WTC11 (cell line): ENCODE measurements at regions not wholly inside any gene's neighbourhood (a gene's known extent, or its start where the extent isn't known, plus 50 kb on each side); places are given as distances from the start of the nearest gene placed in this dataset.

ENCODE experiments used
- ATAC-seq: fragments of 200-7000 bp; cut with Tn5 transposase; 2 replicates; pipeline ENCODE4 v1.10.0; 2021; ENCODE audit warnings: mild to moderate bottlenecking, moderate library complexity
- CTCF ChIA-PET: fragments of 300-600 bp; sonication (Branson Sonifier 250); formaldehyde crosslinking; loops from one replicate; lab custom pipeline; 2021; ENCODE audit warnings: antibody characterized with exemption; lab: Charles Lee
- POLR2A ChIA-PET: fragments of 350-600 bp; sonication (Branson Sonifier 250); formaldehyde crosslinking; loops from one replicate; lab custom pipeline; 2021; ENCODE audit warnings: antibody characterized with exemption; lab: Charles Lee
- DNase-seq: peaks from one replicate; pipeline ENCODE4 v3.0.0; 2021; ENCODE audit warnings: low spot score
- H3K27ac Mint-ChIP-seq: 2 replicates; pipeline ENCODE4 v1.8.0; 2021; ENCODE audit warnings: mixed read lengths
- H3K27me3 Mint-ChIP-seq: 2 replicates; pipeline ENCODE4 v1.8.0; 2021; ENCODE audit warnings: low read depth, mild to moderate bottlenecking, moderate library complexity, mixed read lengths
- H3K36me3 Mint-ChIP-seq: 2 replicates; pipeline ENCODE4 v1.8.0; 2021; ENCODE audit warnings: mixed read lengths
- H3K4me1 Mint-ChIP-seq: 2 replicates; pipeline ENCODE4 v1.8.0; 2022; ENCODE audit warnings: mixed read lengths
- H3K4me3 Mint-ChIP-seq: 2 replicates; pipeline ENCODE4 v1.8.0; 2021; ENCODE audit warnings: mild to moderate bottlenecking, moderate library complexity, mixed read lengths
- H3K9me3 Mint-ChIP-seq: 2 replicates; pipeline ENCODE4 v1.8.0; 2021; ENCODE audit warnings: mixed read lengths
- ARID4B ChIP-seq: sonication (generic); formaldehyde crosslinking; IDR thresholded peaks from 2 replicates; pipeline ENCODE4 v1.8.0; 2023; ENCODE audit warnings: missing genetic modification reagents, mild to moderate bottlenecking, borderline replicate concordance
- CBFB ChIP-seq: sonication (generic); formaldehyde crosslinking; IDR thresholded peaks from 2 replicates; pipeline ENCODE4 v1.8.1; 2022; ENCODE audit warnings: mild to moderate bottlenecking, low read depth, missing genetic modification reagents
- CREM ChIP-seq: sonication (generic); formaldehyde crosslinking; IDR thresholded peaks from 2 replicates; pipeline ENCODE4 v1.8.1; 2022; ENCODE audit warnings: mild to moderate bottlenecking, missing genetic modification reagents, moderate library complexity
- E2F5 ChIP-seq: sonication (generic); formaldehyde crosslinking; IDR thresholded peaks from 2 replicates; pipeline ENCODE4 v1.8.1; 2022; ENCODE audit warnings: mild to moderate bottlenecking, moderate library complexity, missing genetic modification reagents
- ELF4 ChIP-seq: sonication (generic); formaldehyde crosslinking; IDR thresholded peaks from 2 replicates; pipeline ENCODE4 v1.8.1; 2022; ENCODE audit warnings: low read depth, mild to moderate bottlenecking, moderate library complexity, missing genetic modification reagents
- ETV6 ChIP-seq: sonication (generic); formaldehyde crosslinking; IDR thresholded peaks from 2 replicates; pipeline ENCODE4 v1.8.1; 2022; ENCODE audit warnings: mild to moderate bottlenecking, missing genetic modification reagents
- GABPB1 ChIP-seq: sonication (generic); formaldehyde crosslinking; IDR thresholded peaks from 2 replicates; pipeline ENCODE4 v1.8.1; 2023; ENCODE audit warnings: mild to moderate bottlenecking, missing genetic modification reagents
- HMGA2 ChIP-seq: fragments of 250-450 bp; sonication (Bioruptor Pico); IDR thresholded peaks from 2 replicates; pipeline ENCODE4 v1.4.0; 2021; ENCODE audit warnings: mild to moderate bottlenecking, moderate library complexity
- KAT7 ChIP-seq: sonication (generic); formaldehyde crosslinking; IDR thresholded peaks from 2 replicates; pipeline ENCODE4 v1.8.1; 2023; ENCODE audit warnings: missing genetic modification reagents, mild to moderate bottlenecking, borderline replicate concordance
- NFE2L1 ChIP-seq: sonication (generic); formaldehyde crosslinking; IDR thresholded peaks from 2 replicates; pipeline ENCODE4 v1.8.1; 2023; ENCODE audit warnings: missing genetic modification reagents
- NFYB ChIP-seq: sonication (generic); formaldehyde crosslinking; conservative IDR thresholded peaks from 2 replicates; pipeline ENCODE4 v1.8.0; 2022; ENCODE audit warnings: low read depth, missing genetic modification reagents
- NR3C1 ChIP-seq: sonication (generic); formaldehyde crosslinking; conservative IDR thresholded peaks from 2 replicates; pipeline ENCODE4 v1.8.1; 2023; ENCODE audit warnings: low read depth, mild to moderate bottlenecking, missing genetic modification reagents
- TP53 ChIP-seq: sonication (generic); formaldehyde crosslinking; IDR thresholded peaks from 2 replicates; pipeline ENCODE4 v1.8.1; 2023; ENCODE audit warnings: mild to moderate bottlenecking, missing genetic modification reagents
- USF1 ChIP-seq: sonication (generic); formaldehyde crosslinking; IDR thresholded peaks from 2 replicates; pipeline ENCODE4 v1.8.0; 2022; ENCODE audit warnings: mild to moderate bottlenecking, missing genetic modification reagents
- ZNF121 ChIP-seq: sonication (generic); formaldehyde crosslinking; IDR thresholded peaks from 2 replicates; pipeline ENCODE4 v1.8.0; 2023; ENCODE audit warnings: missing genetic modification reagents
- ZNF232 ChIP-seq: sonication (generic); formaldehyde crosslinking; IDR thresholded peaks from 2 replicates; pipeline ENCODE4 v1.8.0; 2022; ENCODE audit warnings: mild to moderate bottlenecking, missing genetic modification reagents
- ZNF317 ChIP-seq: sonication (generic); formaldehyde crosslinking; IDR thresholded peaks from 2 replicates; pipeline ENCODE4 v1.8.1; 2023; ENCODE audit warnings: low read depth, mild to moderate bottlenecking, moderate library complexity, missing genetic modification reagents, borderline replicate concordance
- ZNF416 ChIP-seq: fragments of 250-450 bp; sonication (Bioruptor Pico); IDR thresholded peaks from 2 replicates; pipeline ENCODE4 v1.9.0; 2021; ENCODE audit warnings: mild to moderate bottlenecking, inconsistent platforms

GRCh38 chr3:72535772-72536171, 312.5 kb downstream of the SHQ1 start (continued):
- no peak for TF ChIP-seq ZNF416 (CRISPR knock-in tag)
- TF ChIP-seq ARID4B (CRISPR knock-in tag): no peak
- no peak for TF ChIP-seq USF1 (CRISPR knock-in tag)

GRCh38 chr3:72533591-72534473, 314.4 kb downstream of the SHQ1 start:
- TF ChIP-seq HMGA2 (CRISPR knock-in tag): no peak
- no peak for TF ChIP-seq ELF4 (CRISPR knock-in tag)
- TF ChIP-seq TP53 (CRISPR knock-in tag): no peak
- Mint-ChIP-seq H3K9me3 (peaks cover 15% of the 10 kb centered on the region), H3K27ac (no peak overlapping the region), H3K36me3 (no peaks in the 10 kb centered on the region), H3K27me3 (peaks cover 12% of the 10 kb centered on the region), H3K4me1 (peaks cover 25% of the 10 kb centered on the region), H3K4me3 (no peak overlapping the region)
- CTCF ChIA-PET: interaction anchor here (1.3 kb wide), 1 partner anchor 14 kb away, joined by 3 read pairs; no protein-coding TSS in a partner anchor
- DNase-seq (no peak), ATAC-seq (no peak)
- POLR2A ChIA-PET: no interaction called here

- TF ChIP-seq GABPB1 (CRISPR knock-in tag): no peak
- no peak for TF ChIP-seq NFE2L1 (CRISPR knock-in tag)
- no peaks in the 10 kb centered on the region for H3K36me3 Mint-ChIP-seq
- H3K27me3 Mint-ChIP-seq: peaks cover 12% of the 10 kb centered on the region
- no peak overlapping the region for H3K27ac Mint-ChIP-seq
- ChIA-PET POLR2A (no interaction called here), CTCF (no interaction called here)
- DNase-seq (no peak), ATAC-seq (no peak)
- no peak overlapping the region for H3K4me3 Mint-ChIP-seq
- peaks cover 11% of the 10 kb centered on the region for H3K9me3 Mint-ChIP-seq
- peaks cover 9% of the 10 kb centered on the region for H3K4me1 Mint-ChIP-seq
These were observed 317.8 kb downstream of the SHQ1 start for GRCh38 chr3:72530426-72530825.

GRCh38 chr3:72529081-72529480, 319.2 kb downstream of the SHQ1 start:
- Mint-ChIP-seq H3K9me3 (peaks cover 11% of the 10 kb centered on the region), H3K4me3 (no peak overlapping the region), H3K36me3 (no peaks in the 10 kb centered on the region), H3K27me3 (peaks cover 12% of the 10 kb centered on the region), H3K27ac (no peak overlapping the region), H3K4me1 (peaks cover 4% of the 10 kb centered on the region)
- ChIA-PET POLR2A (no interaction called here), CTCF (no interaction called here)
- no peak for ATAC-seq
- no peak for DNase-seq
- no peak for TF ChIP-seq NFYB (CRISPR knock-in tag)
- no peak for TF ChIP-seq GABPB1 (CRISPR knock-in tag)
- no peak for TF ChIP-seq KAT7 (CRISPR knock-in tag)
- no peak for TF ChIP-seq ETV6 (CRISPR knock-in tag)
- no peak for TF ChIP-seq NFE2L1 (CRISPR knock-in tag)
- no peak for TF ChIP-seq ZNF317 (CRISPR knock-in tag)
- TF ChIP-seq ZNF121: no peak
- TF ChIP-seq ARID4B (CRISPR knock-in tag): no peak
- no peak for TF ChIP-seq E2F5 (CRISPR knock-in tag)
- TF ChIP-seq ZNF232 (CRISPR knock-in tag): no peak
- TF ChIP-seq NR3C1 (CRISPR knock-in tag): no peak
- TF ChIP-seq CBFB: no peak
- TF ChIP-seq CREM (CRISPR knock-in tag): no peak
